Neural cell (in vitro differentiated cells): ENCODE measurements at regions not wholly inside any gene's neighbourhood (a gene's known extent, or its start where the extent isn't known, plus 50 kb on each side); places are given as distances from the start of the nearest gene placed in this dataset.

Experiments used
- H2AFZ ChIP-seq: fragments of 200-600, 300-800 bp; sonication (generic), shearing (Covaris generic); 2 replicates; pipeline ENCODE4 v1.6.0; 2014; ENCODE audit warnings: low read depth, mild to moderate bottlenecking, antibody characterized with exemption, low read length, moderate library complexity
- H3F3A ChIP-seq: fragments of 200-600 bp; shearing (Covaris generic); 2 replicates; pipeline ENCODE4 v1.6.1; 2016; ENCODE audit warnings: mild to moderate bottlenecking, moderate library complexity, mixed read lengths, antibody characterized with exemption, low read length; ENCODE audit not compliant: insufficient read depth, poor library complexity, severe bottlenecking
- H3K27ac ChIP-seq: fragments of 200-600, 300-800 bp; sonication (generic), shearing (Covaris generic); 2 replicates; pipeline ENCODE4 v1.5.1; 2014; ENCODE audit warnings: mild to moderate bottlenecking, low read length, moderate library complexity
- H3K27me3 ChIP-seq: fragments of 300-800, 200-600 bp; sonication (generic), shearing (Covaris generic); 2 replicates; pipeline ENCODE4 v1.6.0; 2014; ENCODE audit warnings: mild to moderate bottlenecking, low read depth, low read length, moderate library complexity; ENCODE audit not compliant: insufficient read depth
- H3K36me3 ChIP-seq: fragments of 300-800, 200-600 bp; sonication (generic), shearing (Covaris generic); 2 replicates; pipeline ENCODE4 v1.5.1; 2014; ENCODE audit warnings: mild to moderate bottlenecking, antibody characterized with exemption, low read length, moderate library complexity; ENCODE audit not compliant: insufficient read depth
- H3K4me2 ChIP-seq: fragments of 300-800, 200-600 bp; sonication (generic), shearing (Covaris generic); 2 replicates; pipeline ENCODE4 v1.6.0; 2014; ENCODE audit warnings: mild to moderate bottlenecking, low read length
- H3K4me3 ChIP-seq: fragments of 300-800, 200-600 bp; sonication (generic), shearing (Covaris generic); 2 replicates; pipeline ENCODE4 v1.5.1; 2014; ENCODE audit warnings: mild to moderate bottlenecking, low read length, moderate library complexity
- H3K79me2 ChIP-seq: fragments of 200-600 bp; shearing (Covaris generic); replicated peaks from 2 replicates; pipeline ENCODE4 v1.6.0; 2014; ENCODE audit warnings: mild to moderate bottlenecking, low read length, moderate library complexity; ENCODE audit not compliant: insufficient read depth
- H3K9ac ChIP-seq: fragments of 300-800, 200-600 bp; sonication (generic), shearing (Covaris generic); 2 replicates; pipeline ENCODE4 v1.6.1; 2016; ENCODE audit warnings: mild to moderate bottlenecking, low read length, mixed read lengths
- H3K9me2 ChIP-seq: fragments of 200-600 bp; shearing (Covaris generic); 2 replicates; pipeline ENCODE4 v1.6.1; 2016; ENCODE audit warnings: mild to moderate bottlenecking, low read length, mixed read lengths; ENCODE audit not compliant: insufficient read depth
- H3K9me3 ChIP-seq: fragments of 200-600, 300-800 bp; sonication (generic), shearing (Covaris generic); 2 replicates; pipeline ENCODE4 v1.6.1; 2016; ENCODE audit warnings: mild to moderate bottlenecking, mixed run types, low read length, moderate library complexity, mixed read lengths
- H4K20me1 ChIP-seq: fragments of 200-600 bp; shearing (Covaris generic); 2 replicates; pipeline ENCODE4 v1.6.1; 2016; ENCODE audit warnings: mild to moderate bottlenecking, mixed run types; ENCODE audit not compliant: insufficient read depth
- EP300 ChIP-seq: fragments of 450-650 bp; conservative IDR thresholded peaks from 2 replicates; pipeline ENCODE4 v1.6.1; 2014; ENCODE audit warnings: antibody characterized with exemption, mild to moderate bottlenecking, moderate library complexity; ENCODE audit not compliant: poor library complexity, severe bottlenecking
- EZH2 ChIP-seq: fragments of 200-600, 300-800 bp; shearing (Covaris generic), sonication (generic); IDR thresholded peaks from 2 replicates; pipeline ENCODE4 v1.6.1; 2014; ENCODE audit warnings: antibody characterized with exemption, low read length, borderline replicate concordance, mild to moderate bottlenecking; ENCODE audit not compliant: insufficient read depth, poor library complexity, severe bottlenecking
- MXI1 ChIP-seq: fragments of 450-650 bp; conservative IDR thresholded peaks from 2 replicates; pipeline ENCODE4 v1.6.1; 2014; ENCODE audit warnings: antibody characterized with exemption, mild to moderate bottlenecking; ENCODE audit not compliant: poor library complexity, severe bottlenecking
- POLR2AphosphoS5 ChIP-seq: IDR thresholded peaks from 2 replicates; pipeline ENCODE4 v1.6.1; 2012
- RAD21 ChIP-seq: fragments of 450-650 bp; conservative IDR thresholded peaks from 2 replicates; pipeline ENCODE4 v1.6.1; 2014; ENCODE audit warnings: antibody characterized with exemption, mild to moderate bottlenecking, moderate library complexity
- SMC3 ChIP-seq: fragments of 450-650 bp; conservative IDR thresholded peaks from 2 replicates; pipeline ENCODE4 v1.6.1; 2014; ENCODE audit warnings: antibody characterized with exemption, mild to moderate bottlenecking, moderate library complexity; ENCODE audit not compliant: poor library complexity
- TAF1 ChIP-seq: IDR thresholded peaks from 2 replicates; pipeline ENCODE4 v1.6.1; 2012; ENCODE audit warnings: low read depth
- TF ChIP-seq, protein P1 (sequence below): IDR thresholded peaks from 2 replicates; pipeline ENCODE4 v1.6.1; 2012; ENCODE audit warnings: borderline replicate concordance
- TF ChIP-seq, protein P2 (sequence below): fragments of 450-650 bp; IDR thresholded peaks from 2 replicates; pipeline ENCODE4 v1.5.1; 2014; ENCODE audit warnings: antibody characterized with exemption, mild to moderate bottlenecking, moderate library complexity; ENCODE audit not compliant: poor library complexity, severe bottlenecking

DNA sequence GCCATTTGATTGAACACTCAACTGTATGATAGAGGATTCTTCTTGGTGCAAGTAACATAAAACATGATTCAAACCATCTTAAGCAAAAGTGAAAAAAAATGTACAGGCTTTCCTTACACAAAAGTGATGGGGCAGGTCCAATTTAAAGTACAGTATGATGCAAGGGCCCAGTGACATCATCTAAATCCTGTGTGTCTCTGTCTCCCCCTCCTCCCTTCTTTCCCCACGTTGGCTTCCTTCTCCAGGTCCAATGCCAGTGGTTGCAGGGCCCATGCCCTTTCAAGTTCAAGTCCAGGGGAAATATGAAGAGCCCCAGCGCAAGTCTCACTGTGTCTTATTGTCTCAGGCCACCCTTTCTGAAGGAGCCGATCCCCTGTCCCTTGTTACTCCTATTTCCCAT, 332.3 kb downstream of the SHQ1 start:
- no peaks in the 10 kb centered on the region for H3K9me3 ChIP-seq
- TF ChIP-seq, protein P1, sequence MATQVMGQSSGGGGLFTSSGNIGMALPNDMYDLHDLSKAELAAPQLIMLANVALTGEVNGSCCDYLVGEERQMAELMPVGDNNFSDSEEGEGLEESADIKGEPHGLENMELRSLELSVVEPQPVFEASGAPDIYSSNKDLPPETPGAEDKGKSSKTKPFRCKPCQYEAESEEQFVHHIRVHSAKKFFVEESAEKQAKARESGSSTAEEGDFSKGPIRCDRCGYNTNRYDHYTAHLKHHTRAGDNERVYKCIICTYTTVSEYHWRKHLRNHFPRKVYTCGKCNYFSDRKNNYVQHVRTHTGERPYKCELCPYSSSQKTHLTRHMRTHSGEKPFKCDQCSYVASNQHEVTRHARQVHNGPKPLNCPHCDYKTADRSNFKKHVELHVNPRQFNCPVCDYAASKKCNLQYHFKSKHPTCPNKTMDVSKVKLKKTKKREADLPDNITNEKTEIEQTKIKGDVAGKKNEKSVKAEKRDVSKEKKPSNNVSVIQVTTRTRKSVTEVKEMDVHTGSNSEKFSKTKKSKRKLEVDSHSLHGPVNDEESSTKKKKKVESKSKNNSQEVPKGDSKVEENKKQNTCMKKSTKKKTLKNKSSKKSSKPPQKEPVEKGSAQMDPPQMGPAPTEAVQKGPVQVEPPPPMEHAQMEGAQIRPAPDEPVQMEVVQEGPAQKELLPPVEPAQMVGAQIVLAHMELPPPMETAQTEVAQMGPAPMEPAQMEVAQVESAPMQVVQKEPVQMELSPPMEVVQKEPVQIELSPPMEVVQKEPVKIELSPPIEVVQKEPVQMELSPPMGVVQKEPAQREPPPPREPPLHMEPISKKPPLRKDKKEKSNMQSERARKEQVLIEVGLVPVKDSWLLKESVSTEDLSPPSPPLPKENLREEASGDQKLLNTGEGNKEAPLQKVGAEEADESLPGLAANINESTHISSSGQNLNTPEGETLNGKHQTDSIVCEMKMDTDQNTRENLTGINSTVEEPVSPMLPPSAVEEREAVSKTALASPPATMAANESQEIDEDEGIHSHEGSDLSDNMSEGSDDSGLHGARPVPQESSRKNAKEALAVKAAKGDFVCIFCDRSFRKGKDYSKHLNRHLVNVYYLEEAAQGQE, result no peak
- TF ChIP-seq EP300 (no peak), TAF1 (no peak), MXI1 (no peak), EZH2 (no peak)
- TF ChIP-seq, protein P2, sequence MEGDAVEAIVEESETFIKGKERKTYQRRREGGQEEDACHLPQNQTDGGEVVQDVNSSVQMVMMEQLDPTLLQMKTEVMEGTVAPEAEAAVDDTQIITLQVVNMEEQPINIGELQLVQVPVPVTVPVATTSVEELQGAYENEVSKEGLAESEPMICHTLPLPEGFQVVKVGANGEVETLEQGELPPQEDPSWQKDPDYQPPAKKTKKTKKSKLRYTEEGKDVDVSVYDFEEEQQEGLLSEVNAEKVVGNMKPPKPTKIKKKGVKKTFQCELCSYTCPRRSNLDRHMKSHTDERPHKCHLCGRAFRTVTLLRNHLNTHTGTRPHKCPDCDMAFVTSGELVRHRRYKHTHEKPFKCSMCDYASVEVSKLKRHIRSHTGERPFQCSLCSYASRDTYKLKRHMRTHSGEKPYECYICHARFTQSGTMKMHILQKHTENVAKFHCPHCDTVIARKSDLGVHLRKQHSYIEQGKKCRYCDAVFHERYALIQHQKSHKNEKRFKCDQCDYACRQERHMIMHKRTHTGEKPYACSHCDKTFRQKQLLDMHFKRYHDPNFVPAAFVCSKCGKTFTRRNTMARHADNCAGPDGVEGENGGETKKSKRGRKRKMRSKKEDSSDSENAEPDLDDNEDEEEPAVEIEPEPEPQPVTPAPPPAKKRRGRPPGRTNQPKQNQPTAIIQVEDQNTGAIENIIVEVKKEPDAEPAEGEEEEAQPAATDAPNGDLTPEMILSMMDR, result no peak
- no peaks in the 10 kb centered on the region for H3K9me2 ChIP-seq
- H3K4me2 ChIP-seq, result no peak overlapping the region
- no peaks in the 10 kb centered on the region for H3F3A ChIP-seq
- no peaks in the 10 kb centered on the region for H3K79me2 ChIP-seq
- H3K27me3 ChIP-seq, result no peaks in the 10 kb centered on the region
- H2AFZ ChIP-seq, result no peak overlapping the region
- H3K4me3 ChIP-seq, result no peak overlapping the region
- no peak overlapping the region for H3K27ac ChIP-seq
- no peaks in the 10 kb centered on the region for H3K36me3 ChIP-seq
- H3K9ac ChIP-seq, result no peak overlapping the region
- no peaks in the 10 kb centered on the region for H4K20me1 ChIP-seq

DNA sequence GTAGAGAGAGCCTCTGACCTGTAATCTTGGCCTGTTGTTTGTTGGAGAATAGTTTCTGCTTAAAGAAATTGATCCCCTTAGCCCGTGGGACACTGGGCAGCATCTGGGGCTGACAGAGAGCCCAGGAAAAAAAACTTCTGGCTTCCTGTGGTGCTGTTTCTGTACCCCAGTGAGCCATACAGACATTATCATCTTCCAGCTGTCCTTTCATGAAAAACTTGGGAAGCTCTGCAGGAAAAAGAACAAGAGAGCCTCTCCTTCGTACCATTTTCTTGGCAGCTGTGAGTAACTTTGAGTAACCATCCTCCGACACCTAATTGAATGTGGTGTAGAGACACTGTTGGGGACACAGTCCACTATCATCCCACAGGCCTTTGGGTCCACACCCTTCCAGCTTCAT, 333.0 kb downstream of the SHQ1 start:
- TF ChIP-seq, protein P2, result no peak
- no peak for TF ChIP-seq POLR2AphosphoS5
- no peak for TF ChIP-seq SMC3
- TF ChIP-seq, protein P1, result no peak
- no peak for TF ChIP-seq MXI1
- no peak for TF ChIP-seq RAD21
- TF ChIP-seq EP300, result no peak
- TF ChIP-seq EZH2, result no peak
- no peak for TF ChIP-seq TAF1

More for the DNA sequence above, 333.0 kb downstream of the SHQ1 start:
- Histone ChIP-seq H2AFZ (no peak overlapping the region), H3F3A (no peaks in the 10 kb centered on the region), H3K27me3 (no peaks in the 10 kb centered on the region), H3K27ac (no peak overlapping the region), H3K9ac (no peak overlapping the region), H3K79me2 (no peaks in the 10 kb centered on the region), H3K9me2 (no peaks in the 10 kb centered on the region), H3K4me2 (no peak overlapping the region), H3K9me3 (no peaks in the 10 kb centered on the region), H3K36me3 (no peaks in the 10 kb centered on the region), H3K4me3 (no peak overlapping the region), H4K20me1 (no peaks in the 10 kb centered on the region)
